Bone marrow (tissue), 2 donors: ENCODE measurements at regions not wholly inside any gene's neighbourhood (a gene's known extent, or its start where the extent isn't known, plus 50 kb on each side); places are given as distances from the start of the nearest gene placed in this dataset.

Experiments
- DNase-seq, 2 donors: peaks; one replicate each; lab custom pipeline; 2025; lab: John Stamatoyannopoulos, UW

DNA sequence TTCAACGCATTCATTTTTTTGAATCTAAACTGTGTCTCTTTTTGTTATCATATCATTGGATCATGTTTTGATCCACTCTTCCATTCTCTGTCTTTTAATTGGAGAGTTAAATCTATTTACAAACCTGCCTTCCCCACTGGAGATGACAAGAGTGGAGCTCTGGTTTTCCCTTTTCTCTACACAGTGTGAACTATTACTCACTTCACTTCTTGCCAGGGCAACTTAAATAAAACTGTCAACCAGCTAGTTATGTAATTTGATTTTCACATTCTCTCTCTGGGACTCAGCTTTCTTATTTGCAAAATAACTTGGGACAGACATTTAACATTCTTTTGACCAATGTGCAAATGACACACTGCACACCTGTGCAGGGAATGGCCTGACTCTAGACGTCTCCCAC, 230.8 kb upstream of the CST7 start:
- no peak for DNase-seq

DNA sequence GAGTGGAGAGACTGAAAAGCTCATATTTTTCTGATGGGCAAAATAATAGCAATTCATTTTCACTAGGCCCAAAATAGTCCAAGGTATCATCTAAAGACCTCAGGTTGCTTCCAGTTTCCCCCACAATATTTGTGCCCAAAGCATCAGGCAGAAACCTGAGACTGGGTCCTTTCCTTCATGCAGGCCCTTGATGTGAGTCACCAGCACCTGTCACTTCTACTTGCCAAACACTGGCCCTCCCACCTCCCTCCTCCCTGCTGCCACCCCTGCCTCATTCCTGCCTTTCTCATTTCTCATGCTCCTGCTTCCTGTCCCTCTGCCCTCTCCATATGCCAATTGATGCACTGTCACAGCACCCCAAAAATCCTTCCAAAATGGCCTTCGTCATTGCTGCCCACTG, 230.4 kb upstream of the CST7 start:
- no peak for DNase-seq

DNA sequence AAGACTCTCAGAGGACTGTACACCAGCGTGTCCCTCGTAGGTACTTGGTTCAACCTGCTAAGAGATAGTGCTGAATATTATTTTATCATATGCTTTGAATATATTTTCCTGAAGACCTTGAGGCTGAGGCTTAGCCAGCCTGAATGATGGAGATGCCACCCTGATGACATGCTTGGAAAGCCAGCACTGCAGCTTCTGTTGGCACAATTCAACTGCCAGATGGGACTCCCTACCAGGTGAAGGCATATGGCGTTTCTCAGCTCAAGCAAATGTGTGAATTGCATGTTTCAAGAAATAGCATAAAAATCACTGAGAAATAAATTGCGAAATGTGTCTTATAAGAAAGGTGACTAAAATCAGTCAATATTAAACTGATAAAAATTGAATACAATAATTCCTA, 228.1 kb upstream of the CST7 start:
- DNase-seq, result no peak

DNA sequence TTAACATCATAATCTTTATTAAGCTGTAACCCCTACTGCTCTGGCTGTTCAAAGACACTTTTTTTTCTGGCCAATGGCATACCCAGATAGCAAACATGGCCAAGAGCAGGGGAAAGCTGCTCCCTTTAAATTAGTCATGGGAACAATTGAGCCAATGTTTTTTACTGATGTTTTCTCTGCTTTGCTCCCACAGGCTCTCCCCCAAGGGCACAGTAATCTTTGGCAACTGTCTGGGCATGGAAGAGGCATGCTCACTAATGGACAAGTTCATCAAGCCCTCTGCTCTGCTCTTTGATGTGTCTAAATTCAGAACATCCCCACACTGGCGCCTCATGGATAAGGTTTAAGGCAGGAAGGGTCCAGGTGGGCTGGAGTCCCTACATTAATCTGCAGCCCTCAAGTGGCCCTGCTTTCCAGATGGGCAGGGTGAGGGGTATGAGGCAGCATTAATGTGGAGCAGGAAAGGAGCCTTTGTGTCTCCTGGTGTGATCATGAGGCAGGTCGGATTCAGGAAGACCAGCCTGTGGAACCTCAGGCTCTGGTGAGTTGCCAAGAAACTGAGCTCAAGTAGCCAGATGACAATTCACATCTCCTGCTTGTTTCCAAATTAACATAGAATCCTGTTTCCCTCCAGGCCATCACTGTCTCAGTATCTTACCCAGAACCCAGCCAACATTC, 227.0 kb upstream of the CST7 start:
- no peak for DNase-seq

DNA sequence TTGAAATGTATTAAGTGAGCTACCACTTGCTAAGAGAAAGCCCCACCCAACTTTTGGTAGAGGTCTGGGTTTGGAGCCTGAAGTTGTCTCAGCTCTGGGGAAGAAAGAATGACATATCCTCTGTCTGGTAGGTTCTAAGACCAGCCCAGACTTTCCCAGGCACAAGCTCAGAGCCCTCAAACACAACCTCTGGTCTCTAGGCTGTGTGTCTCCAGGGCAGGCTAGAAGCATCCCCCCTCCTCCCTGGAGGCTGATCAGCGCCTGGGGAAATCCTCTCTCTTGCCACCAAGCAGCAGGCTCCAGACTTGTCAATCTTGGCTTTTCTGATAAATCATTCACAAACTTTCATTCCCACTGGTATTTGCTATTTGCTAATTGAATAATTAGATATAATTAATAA, 226.5 kb upstream of the CST7 start:
- DNase-seq, result no peak

DNA sequence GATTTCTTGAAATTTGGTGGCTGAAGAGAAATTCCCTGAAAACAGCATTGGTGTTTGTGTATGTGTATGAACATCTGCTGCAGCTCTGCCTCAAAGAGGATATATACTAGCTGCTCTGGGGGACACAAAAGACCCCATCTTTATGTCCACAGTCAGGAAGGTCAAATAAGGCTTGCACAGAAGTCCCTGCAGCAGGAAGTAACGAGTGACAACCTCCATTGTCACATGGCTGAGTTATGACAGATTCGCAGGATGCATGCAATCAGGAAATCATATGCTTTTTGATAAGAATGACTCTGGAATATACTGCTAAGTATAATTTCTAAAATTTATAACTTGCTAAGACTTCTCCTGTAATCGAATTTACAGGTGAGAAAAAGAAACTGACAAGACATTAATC, 225.9 kb upstream of the CST7 start:
- DNase-seq, result no peak

DNA sequence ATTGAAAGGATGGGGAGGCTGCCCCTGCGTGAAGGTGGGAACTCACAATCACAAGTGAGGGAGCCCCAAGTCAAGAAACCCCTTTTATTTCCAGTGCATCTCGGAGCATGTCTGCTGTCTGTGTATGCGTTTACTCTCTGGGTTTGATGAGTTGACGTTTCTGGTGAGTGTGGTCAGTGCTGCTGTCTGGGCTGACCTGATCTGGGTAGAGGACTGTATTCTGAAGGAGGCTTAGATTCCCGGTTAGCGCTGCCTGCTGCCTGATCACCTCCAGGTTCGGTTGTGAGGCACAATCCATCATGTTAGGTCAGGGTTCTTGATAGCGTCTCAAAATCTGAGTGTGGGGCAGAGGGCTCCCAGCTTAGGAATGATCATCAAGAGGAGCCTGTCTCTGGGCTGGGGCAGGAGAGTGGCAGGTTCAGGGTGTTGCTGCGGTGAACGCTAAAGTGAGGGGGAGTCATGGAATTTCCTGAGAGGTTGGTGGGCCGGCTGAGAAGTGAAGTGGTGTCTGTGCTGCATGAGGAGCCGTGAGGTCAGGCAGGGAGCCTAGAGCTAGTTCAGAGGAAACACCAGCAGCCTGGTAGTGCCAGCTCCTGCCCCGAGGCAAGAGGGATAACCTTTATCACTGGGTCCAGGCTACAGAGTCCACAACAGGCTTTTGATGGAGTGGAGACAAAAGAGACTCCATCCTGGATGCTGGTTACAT, 225.3 kb upstream of the CST7 start:
- DNase-seq, result no peak

DNA sequence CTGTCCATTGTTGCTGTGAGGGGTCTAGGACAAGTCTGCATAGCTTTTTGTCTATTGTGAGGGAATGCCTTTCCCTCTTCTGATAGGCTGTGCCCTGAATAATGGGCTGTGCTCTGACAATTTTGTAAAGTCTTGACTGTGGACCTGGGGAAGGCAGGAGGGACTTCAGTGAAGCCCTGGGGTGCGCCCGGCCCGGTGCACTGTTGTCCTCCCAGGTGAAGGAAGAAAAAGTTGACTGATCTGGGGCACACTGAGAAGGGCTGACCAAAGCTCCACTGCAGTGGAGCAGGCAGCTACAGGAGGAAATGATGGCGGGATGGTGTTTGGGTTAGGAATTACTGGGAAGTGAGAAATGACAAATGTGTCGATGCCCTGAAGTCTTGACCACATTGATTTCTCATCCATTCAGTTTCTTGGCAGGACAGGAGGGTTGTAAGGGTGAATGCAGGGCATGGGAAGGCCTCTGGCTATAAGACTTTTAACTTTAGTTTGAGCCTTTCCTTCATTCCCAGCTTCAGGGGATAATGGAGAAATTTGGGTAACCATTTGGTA, 224.0 kb upstream of the CST7 start:
- DNase-seq, result no peak

DNA sequence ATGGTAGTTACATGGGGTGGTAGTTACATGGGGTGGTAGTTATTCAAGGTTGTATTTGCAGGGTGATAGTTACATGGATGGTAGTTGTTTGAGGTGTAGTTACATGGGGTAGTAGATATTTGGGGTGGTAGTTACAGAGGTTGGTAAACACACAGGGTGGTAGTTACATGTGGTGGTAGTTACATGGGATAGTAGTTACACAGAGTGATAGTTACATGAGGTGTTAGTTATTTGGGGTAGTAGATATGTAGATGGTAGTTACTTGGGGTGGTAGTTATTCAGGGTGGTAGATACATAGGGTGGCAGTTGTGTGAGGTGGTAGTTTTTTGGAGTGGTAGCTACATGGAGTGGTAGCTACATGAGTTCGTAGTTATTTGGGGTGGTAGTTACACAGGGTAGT, 221.3 kb upstream of the CST7 start:
- no peak for DNase-seq

DNA sequence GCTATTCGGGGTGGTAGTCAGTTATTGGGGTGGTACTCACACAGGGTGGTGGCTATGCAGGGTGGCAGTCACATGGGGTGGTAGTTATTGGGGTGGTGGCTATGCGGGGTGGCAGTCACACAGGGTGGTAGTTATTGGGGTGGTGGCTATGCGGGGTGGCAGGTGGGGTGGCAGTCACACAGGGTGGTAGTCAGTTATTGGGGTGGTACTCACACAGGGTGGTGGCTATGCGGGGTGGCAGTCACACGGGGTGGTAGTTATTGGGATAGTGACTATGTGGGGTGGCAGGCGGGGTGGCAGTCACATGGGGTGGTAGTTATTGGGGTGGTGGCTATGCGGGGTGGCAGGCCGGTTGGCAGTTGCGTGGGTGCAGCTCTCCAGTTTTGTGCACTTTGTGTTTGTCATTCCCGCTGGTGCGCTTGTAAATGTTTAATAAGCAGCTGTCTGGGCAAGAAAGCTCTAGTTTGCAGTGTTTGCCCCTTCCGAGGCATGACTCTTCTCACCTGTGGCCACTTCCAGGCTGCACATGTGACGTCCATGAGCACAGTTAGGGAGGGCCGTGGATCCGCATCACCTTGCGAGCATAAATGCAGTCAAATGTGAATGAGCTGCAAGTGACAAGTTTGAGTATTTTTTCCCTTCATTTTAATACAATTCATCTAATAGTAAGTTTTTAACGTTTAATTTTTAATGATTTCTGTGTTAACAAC, 219.0 kb upstream of the CST7 start:
- DNase-seq, result no peak

DNA sequence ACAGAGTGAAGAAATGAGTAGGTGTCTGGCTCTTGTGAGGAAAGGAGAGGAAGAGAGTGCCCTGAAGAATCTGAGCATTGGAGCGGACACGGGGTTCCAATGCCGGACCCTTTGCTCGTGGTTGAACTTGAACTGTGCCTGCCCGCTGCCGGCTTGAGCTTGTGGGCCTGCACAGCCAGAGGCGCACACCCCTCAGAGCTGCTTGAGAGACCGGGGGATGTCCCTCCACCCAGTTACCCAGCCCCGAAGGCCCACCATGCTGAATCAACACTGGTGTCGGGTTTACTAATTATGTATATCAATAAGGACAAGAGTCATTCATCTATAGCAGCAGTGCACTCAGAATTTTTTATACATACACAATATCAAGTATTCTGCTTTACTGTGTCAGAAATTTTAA, 218.3 kb upstream of the CST7 start:
- no peak for DNase-seq

DNA sequence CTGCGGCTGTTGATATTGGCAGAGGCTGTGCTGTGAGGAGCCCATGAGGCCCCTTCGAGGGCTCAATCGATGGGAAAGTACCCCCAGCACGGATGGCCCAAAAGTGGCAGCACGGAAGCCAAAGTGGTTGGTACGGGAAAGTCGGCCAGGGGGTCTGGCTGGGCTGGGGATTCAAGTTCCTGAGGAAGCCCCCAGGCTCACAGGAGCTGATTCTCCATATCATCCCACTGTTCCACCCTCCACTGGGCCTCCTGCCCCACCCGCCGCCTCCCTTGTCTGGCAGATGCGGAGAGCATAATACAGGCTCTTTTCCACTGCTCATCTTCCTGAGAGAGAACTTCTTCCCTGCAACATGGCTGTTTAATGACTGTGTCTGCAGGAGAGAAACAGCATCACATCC, 217.8 kb upstream of the CST7 start:
- no peak for DNase-seq

DNA sequence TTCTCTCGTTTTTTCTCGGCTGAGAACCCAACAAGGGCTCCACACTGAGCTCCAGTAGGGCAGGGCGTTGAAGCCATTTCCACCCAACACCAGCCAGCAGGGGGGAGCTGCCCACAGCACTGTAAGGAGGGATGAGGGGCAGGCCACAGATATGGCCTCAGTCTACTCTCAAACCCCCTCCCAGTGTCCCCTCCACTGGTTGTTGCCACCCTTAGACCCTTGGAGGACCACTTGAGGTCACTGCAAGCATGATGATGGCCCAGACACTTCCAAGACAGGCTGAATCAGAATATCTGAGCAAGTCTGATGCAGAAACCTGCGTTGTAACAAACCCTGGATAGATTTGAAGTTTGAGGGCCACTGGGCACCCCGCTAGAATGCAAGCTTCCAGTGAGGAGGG, 217.0 kb upstream of the CST7 start:
- no peak for DNase-seq

DNA sequence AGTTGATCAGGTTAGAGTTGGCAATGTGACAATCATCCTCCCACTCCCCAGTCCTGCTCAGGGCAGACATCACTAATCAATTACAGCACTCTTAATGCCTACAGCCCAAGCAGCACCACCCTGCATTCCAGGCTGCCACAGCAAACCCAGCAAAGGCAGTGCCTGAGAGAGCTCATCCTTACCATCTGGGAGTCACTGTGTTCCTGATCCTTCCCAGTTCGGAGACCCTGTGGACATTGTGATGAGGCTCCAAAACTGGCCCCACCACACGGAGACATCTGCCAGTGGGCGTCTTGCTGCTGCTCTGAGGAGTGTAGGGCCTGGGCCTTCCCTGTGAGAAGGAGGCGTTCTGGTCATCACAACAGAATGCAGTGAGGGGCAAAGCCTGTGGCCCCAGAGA, 216.5 kb upstream of the CST7 start:
- DNase-seq, result no peak

DNA sequence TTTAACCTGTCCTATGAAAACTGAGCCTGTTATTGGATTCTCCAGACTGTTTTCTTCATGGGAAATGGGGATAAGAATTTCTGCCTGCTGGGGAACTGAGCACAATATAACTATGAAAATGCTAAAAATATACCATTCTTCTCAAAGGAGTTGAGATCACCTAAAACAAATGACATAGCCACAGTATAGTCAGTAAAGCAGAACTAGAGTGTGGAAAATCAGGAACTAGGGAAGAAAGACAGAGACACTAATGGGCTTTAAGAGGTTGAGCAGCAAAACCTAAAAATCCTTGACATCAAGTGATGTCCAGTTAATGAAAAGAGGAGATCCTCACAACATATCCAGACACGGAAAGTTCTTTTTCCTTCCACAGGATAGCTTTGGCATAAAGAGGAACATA, 215.7 kb upstream of the CST7 start:
- DNase-seq, result no peak

DNA sequence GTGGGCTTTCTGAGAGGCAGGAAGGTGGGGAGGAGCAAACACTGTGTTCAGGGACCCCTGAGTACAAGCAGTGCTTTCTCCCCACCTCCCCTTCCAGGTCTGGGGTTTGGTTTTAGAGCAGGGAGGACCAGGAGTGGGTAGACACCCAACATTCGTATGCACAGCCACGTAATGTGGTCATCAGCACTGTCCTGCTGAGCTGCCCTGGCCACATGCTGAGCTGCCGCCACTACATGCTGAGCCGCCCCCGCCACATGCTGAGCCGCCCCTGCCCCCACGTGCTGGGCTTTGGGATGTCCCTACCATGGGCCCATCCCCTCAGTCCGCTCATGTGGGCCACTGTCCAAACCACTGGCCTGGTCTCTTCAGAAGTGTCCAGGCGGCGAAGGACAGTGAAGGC, 214.9 kb upstream of the CST7 start:
- no peak for DNase-seq

DNA sequence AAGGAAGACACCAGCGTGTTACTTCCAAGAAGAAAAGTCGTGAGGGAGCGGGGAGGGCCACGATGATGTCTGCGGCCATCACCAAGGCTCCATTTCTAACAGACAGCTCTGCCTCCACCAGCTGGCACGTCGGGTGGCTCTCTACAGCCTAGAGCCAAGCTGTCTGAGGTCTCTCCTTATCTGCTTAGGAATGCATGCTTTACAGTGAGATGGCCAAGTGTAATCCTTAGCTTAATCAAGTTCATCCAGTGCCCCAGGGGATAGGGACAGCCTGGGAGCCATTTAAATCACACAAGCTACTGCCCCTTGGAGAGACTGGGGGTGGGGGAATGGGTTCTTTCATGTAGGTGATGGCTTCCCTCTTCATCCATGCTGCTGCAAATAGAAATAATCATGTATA, 213.8 kb upstream of the CST7 start:
- no peak for DNase-seq

DNA sequence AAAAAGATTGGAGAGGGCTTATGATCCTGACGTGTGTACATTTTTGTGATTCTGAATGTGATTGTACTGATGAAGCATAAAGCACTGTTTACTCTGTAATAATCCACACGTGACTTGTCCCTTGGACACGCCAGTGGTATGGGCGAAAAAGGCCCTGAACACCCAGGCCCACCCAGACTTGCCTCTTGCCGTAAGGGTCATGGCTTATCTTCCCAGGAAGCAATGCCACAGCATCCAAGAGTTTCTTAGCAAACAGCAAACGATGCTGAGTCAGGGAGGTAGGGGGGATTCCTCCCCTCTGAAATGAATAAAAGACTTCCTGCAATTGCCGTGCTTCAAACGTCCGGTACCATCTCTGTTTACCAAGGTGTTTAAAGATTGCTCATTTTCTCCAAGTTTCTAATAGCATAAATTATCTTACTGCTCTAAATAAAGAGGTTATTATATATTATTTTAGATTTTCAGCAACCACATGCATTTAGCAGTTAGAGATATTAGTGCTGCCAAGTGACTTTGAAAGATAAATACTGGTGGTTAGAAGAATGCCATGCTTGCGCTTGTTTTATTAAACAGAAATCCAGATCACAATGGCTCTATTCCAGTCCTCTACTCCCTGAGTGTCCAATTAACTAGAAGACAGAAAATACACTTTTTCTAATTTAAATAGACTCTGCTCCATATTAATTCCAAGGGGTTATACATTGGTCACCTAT, 212.8 kb upstream of the CST7 start:
- no peak for DNase-seq

DNA sequence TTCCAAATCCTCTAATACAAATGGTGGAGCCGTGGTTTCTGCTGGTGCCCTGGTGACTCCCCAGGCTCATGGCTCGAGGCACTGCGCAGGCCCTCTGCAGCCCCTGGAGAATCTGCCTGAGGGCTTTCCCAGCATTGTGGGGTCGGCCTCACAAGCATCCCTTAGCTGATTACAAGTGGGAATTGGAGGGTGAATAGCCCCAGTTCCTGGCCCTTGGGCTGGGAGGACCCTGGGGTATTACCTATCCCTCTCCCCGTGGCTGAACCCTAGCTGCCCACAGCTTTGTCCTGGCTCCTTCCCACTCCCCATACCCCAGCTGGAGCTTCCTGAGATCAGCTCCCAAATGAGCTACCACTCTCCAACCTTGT, 212.2 kb upstream of the CST7 start:
- DNase-seq, result no peak

DNA sequence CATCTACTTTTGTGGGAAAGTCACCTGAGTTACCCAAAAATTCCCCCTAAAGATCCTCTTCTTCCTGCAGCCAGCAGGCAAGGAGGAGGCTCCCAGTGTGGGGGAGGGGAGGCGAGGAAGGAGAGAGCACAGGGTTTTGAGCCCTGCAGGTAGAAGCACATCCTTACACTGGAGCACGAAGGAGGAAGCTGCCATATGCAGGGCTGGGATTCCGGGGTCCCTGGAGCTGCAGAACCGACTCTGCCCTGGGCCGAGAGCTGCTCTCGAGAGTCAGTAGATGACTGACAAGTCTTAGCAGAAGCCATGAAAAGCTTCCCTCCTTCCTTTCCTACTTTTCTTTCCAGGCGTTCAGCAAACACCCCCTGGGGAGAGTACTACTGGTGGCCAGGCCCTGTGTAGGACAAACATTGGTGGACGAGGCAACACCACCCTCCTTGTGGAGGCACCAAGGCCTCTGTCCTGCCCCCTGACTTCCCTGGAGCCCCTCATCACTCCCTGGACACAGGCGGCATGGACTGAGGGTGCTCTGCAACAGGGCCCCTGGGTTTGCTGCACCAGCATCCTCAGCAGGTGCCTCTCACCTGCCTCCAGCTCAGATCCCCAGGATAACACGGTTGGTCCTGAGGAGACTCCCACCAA, 211.7 kb upstream of the CST7 start:
- DNase-seq, result no peak

DNA sequence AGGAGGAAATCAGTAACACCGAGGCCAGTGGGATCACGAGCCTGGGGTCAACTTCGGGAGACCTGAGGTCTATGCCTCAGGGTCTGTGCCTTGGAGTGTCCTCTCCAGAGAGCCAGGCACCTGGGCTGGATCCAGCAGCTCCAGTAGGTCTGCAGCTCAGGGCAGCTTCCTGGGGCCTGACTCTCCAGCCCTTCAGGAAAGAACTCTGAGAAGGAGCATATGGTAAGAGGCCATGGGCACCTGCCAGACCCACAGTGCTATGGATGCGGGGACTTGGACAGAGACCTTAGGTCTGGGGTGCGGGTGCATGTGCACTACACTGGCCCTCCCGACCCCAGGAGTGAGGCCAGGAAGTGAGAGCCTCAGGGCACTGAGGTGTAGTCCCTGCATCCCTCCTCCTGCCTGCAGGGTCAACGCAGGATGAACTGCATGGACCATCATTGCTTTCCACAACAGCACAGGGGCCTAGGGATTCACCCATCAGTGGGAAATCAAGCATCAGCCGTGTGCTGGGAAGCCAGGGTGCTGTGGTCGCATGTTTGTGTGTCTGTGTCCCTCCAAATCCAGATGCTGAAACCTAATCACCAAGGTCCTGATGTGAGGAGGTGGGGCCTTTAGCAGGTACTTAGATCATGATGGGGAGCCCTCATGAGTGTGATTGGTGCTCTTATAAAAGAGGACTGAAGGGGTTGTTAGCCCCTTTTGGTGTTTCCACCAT, 210.9 kb upstream of the CST7 start:
- DNase-seq, result no peak
